ENCODE measurements at regions not wholly inside any gene's neighbourhood (a gene's known extent, or its start where the extent isn't known, plus 50 kb on each side); places are given as distances from the start of the nearest gene placed in this dataset.

DNA sequence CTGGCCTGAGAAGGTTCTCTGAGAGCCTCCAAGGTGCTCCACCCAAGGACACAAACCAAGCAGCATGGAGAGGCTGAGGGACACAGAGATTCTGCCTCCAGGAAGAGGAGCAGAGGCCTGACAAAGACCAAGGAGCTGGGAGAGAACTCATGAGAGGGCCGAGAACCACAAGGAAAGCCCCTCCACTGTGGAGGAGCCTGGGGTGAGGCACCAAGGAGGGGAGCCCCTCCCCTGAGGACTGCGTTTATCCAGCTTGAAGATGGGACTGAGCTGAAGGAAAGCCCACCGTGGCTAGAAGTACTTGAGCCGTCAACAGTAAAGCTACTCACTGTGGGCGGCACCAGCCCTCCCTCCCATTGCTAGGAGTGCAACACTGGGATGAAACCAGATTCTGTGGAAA is 63.1 kb upstream of the MEF2A start:
- TF ChIP-seq EZH2 (IDR thresholded peaks at IDR 0.05), result no peak
- TF ChIP-seq, protein P1, sequence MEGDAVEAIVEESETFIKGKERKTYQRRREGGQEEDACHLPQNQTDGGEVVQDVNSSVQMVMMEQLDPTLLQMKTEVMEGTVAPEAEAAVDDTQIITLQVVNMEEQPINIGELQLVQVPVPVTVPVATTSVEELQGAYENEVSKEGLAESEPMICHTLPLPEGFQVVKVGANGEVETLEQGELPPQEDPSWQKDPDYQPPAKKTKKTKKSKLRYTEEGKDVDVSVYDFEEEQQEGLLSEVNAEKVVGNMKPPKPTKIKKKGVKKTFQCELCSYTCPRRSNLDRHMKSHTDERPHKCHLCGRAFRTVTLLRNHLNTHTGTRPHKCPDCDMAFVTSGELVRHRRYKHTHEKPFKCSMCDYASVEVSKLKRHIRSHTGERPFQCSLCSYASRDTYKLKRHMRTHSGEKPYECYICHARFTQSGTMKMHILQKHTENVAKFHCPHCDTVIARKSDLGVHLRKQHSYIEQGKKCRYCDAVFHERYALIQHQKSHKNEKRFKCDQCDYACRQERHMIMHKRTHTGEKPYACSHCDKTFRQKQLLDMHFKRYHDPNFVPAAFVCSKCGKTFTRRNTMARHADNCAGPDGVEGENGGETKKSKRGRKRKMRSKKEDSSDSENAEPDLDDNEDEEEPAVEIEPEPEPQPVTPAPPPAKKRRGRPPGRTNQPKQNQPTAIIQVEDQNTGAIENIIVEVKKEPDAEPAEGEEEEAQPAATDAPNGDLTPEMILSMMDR (IDR thresholded peaks at IDR 0.05), result no peak

All from neural progenitor cell (in vitro differentiated cells).